HUES6 (cell line): ENCODE measurements at regions not wholly inside any gene's neighbourhood (a gene's known extent, or its start where the extent isn't known, plus 50 kb on each side); places are given as distances from the start of the nearest gene placed in this dataset.

ENCODE experiments used
- H3K27ac ChIP-seq: 2 replicates; pipeline ENCODE4 v1.7.0; 2013; ENCODE audit warnings: low read depth, mild to moderate bottlenecking, low read length, inconsistent platforms
- H3K27me3 ChIP-seq: 2 replicates; pipeline ENCODE4 v1.6.1; 2013; ENCODE audit warnings: low read length; ENCODE audit not compliant: control insufficient read depth, insufficient read depth
- H3K36me3 ChIP-seq: 2 replicates; pipeline ENCODE4 v1.6.1; 2013; ENCODE audit warnings: low read length; ENCODE audit not compliant: control insufficient read depth, insufficient read depth
- H3K4me1 ChIP-seq: 2 replicates; pipeline ENCODE4 v1.6.1; 2013; ENCODE audit warnings: low read length; ENCODE audit not compliant: control insufficient read depth, insufficient read depth
- H3K4me3 ChIP-seq: 2 replicates; pipeline ENCODE4 v1.5.1; 2013; ENCODE audit warnings: low read depth, low read length
- H3K9ac ChIP-seq: one replicate; pipeline ENCODE4 v1.6.1; 2013; ENCODE audit warnings: mild to moderate bottlenecking, low read length
- H3K9me3 ChIP-seq: 2 replicates; pipeline ENCODE4 v1.6.1; 2013; ENCODE audit warnings: low read depth, low read length; ENCODE audit not compliant: control insufficient read depth, insufficient read depth

- no peaks in the 10 kb centered on the region for H3K9me3 ChIP-seq
- no peak overlapping the region for H3K4me3 ChIP-seq
- H3K27ac ChIP-seq, result no peak overlapping the region
- no peaks in the 10 kb centered on the region for H3K4me1 ChIP-seq
- H3K36me3 ChIP-seq, result no peaks in the 10 kb centered on the region
- H3K9ac ChIP-seq, result no peak overlapping the region
- H3K27me3 ChIP-seq, result no peaks in the 10 kb centered on the region
Observed at GRCh38 chr10:10625491-10625890, 392.2 kb upstream of the CELF2 start.

DNA sequence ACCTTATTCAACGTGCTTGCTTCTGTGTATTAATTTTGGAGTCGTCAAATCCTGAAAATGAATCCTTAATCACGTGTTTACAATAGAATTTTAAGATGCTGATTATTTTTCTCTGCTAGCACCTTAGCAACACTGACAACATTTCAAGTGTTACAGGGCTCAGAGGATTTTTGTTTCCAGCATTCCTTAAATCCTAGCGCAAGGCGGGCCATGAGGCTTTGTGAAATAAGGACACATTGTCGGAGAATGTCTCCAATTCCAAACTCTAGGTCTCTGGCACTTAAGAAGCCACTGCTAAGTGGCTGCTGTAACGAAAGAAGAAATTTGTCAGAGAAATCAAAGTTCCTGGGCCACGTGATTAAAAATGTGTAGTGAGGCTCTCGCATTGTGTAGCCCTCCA is 390.9 kb upstream of the CELF2 start:
- H3K4me3 ChIP-seq, result no peak overlapping the region
- H3K9me3 ChIP-seq, result no peaks in the 10 kb centered on the region
- no peaks in the 10 kb centered on the region for H3K4me1 ChIP-seq
- no peak overlapping the region for H3K9ac ChIP-seq
- H3K36me3 ChIP-seq, result no peaks in the 10 kb centered on the region
- H3K27ac ChIP-seq, result no peak overlapping the region
- H3K27me3 ChIP-seq, result no peaks in the 10 kb centered on the region

GRCh38 chr10:10627414-10627813 is 390.3 kb upstream of the CELF2 start:
- no peak overlapping the region for H3K27ac ChIP-seq
- no peak overlapping the region for H3K9ac ChIP-seq
- no peaks in the 10 kb centered on the region for H3K36me3 ChIP-seq
- no peaks in the 10 kb centered on the region for H3K27me3 ChIP-seq
- no peaks in the 10 kb centered on the region for H3K9me3 ChIP-seq
- no peak overlapping the region for H3K4me3 ChIP-seq
- H3K4me1 ChIP-seq, result no peaks in the 10 kb centered on the region

- H3K4me3 ChIP-seq, result no peak overlapping the region
- H3K27me3 ChIP-seq, result no peaks in the 10 kb centered on the region
- no peak overlapping the region for H3K27ac ChIP-seq
- H3K36me3 ChIP-seq, result no peaks in the 10 kb centered on the region
- H3K9me3 ChIP-seq, result no peaks in the 10 kb centered on the region
- no peak overlapping the region for H3K9ac ChIP-seq
- H3K4me1 ChIP-seq, result no peaks in the 10 kb centered on the region
Observed at GRCh38 chr10:10629512-10629911, 388.2 kb upstream of the CELF2 start.

DNA sequence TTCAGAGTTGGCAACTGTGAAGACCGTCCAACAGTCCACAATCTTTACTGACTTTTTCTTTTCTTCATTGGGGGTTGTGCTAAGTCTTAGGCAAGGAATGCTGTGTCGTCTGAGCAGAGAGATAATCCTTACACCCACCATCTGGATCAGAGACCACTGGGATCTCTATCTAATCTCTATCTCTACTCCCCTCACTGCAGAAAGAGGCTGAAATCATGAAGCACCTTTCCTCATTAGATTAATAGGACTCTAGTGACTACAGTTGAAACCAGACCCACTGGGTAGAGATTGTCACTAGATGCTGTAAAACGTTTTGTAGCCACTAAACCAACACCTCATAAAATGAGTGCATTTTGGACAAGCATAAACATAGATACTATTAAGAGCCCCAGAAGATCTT is 387.4 kb upstream of the CELF2 start:
- H3K36me3 ChIP-seq, result no peaks in the 10 kb centered on the region
- H3K4me3 ChIP-seq, result no peak overlapping the region
- no peak overlapping the region for H3K9ac ChIP-seq
- no peaks in the 10 kb centered on the region for H3K4me1 ChIP-seq
- H3K27ac ChIP-seq, result no peak overlapping the region
- no peaks in the 10 kb centered on the region for H3K27me3 ChIP-seq
- no peaks in the 10 kb centered on the region for H3K9me3 ChIP-seq

GRCh38 chr10:10630782-10631181 is 386.9 kb upstream of the CELF2 start:
- H3K4me3 ChIP-seq, result no peak overlapping the region
- no peak overlapping the region for H3K27ac ChIP-seq
- no peak overlapping the region for H3K9ac ChIP-seq
- H3K4me1 ChIP-seq, result no peaks in the 10 kb centered on the region
- no peaks in the 10 kb centered on the region for H3K27me3 ChIP-seq
- no peaks in the 10 kb centered on the region for H3K36me3 ChIP-seq
- H3K9me3 ChIP-seq, result no peaks in the 10 kb centered on the region

DNA sequence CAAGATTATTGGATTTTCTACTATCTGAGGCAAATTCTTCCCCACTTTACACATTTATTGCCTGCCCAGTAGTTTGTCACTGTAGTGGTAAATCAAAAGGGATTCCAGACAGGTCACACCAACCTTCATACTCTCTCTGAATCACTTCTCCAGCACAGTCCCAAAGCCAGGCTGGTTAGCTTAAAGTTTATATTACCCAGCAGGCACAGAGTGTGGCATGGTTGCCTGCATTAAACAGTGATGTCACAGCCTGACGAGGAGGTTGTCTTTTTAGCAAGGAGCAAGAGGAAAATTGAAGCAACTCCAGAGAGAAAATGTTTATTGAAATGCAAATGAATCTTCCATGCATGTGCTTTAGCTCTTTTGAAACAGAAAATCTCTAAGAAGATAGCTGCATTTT is 375.5 kb upstream of the CELF2 start:
- peaks cover 10% of the 10 kb centered on the region for H3K4me1 ChIP-seq
- H3K9me3 ChIP-seq, result no peaks in the 10 kb centered on the region; the same call in 1 of the 2 replicates
- H3K9ac ChIP-seq, result no peak overlapping the region
- no peak overlapping the region for H3K27ac ChIP-seq
- no peaks in the 10 kb centered on the region for H3K36me3 ChIP-seq
- H3K4me3 ChIP-seq, result no peak overlapping the region
- no peaks in the 10 kb centered on the region for H3K27me3 ChIP-seq

- Histone ChIP-seq H3K36me3 (no peaks in the 10 kb centered on the region), H3K4me1 (peaks cover 10% of the 10 kb centered on the region), H3K9me3 (no peaks in the 10 kb centered on the region; the same call in 1 of the 2 replicates), H3K27me3 (no peaks in the 10 kb centered on the region), H3K9ac (no peak overlapping the region), H3K4me3 (no peak overlapping the region), H3K27ac (no peak overlapping the region)
Observed at GRCh38 chr10:10642751-10643150, 374.9 kb upstream of the CELF2 start.

DNA sequence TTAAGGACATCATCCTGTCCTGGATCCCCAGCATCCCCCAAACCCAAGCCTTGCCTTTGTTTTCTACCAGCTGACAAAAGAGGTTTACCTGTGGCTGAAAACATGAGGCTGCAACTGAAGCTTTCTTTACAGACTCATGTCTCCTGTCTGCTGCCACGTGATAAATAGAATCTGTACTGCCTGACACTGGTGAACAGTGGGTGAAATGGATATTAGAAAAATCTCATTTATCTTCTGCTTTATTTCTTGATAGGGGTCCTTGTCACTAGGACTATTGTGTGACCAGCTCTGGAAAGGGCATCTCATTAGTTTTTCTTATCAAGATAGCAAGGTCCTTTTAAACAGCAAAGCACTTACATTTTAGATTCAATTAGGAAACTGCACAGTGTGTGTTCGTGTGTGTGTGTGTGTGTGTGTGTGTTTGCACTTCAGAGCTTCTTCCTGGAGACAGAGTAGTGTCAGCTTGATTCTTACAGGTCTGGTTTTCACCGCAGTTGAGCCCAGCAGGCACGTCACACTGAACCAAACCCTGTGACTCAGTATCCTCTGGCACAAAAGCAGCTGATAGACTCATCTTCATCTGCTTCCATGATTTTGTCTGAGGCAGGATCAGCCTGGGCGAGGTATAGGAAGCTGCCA is 373.5 kb upstream of the CELF2 start:
- Histone ChIP-seq H3K9ac (no peak overlapping the region), H3K4me3 (no peak overlapping the region), H3K36me3 (no peaks in the 10 kb centered on the region), H3K9me3 (peaks cover 2% of the 10 kb centered on the region; the same call in 1 of the 2 replicates), H3K27me3 (no peaks in the 10 kb centered on the region), H3K27ac (no peak overlapping the region), H3K4me1 (peaks cover 10% of the 10 kb centered on the region)

DNA sequence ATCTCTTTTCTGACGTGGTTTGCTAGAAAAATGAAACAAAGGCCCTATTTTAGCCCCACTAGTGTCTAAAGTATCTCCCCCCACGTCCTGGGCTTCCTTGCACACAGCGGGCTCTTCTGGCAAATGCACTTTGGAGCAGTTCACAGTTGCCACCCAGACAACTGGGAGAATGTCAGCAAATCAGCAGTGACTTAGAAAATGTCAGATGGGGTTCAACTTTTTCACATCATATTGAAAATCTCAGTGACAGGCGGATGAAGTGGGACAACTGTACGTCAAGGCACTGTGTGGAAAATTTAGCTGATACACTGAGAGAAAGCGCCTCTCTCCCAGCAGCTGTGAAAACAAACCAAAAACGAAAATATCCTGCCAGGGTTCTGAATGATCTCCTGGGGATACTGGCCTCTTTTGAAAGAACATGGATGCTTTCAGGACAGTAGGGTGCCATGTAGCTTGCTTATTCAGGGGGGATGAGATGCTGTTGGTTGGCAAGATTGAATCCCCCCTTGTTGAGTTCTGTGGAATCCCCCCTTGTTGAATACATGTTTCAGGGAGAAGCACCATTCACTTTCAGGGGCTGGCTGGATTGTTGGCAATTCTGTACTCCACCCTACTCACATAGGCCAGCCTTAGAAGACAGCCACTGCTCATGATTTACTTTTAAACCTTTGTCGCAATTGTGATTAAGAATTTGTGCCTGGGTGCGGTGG is 372.8 kb upstream of the CELF2 start:
- Histone ChIP-seq H3K27me3 (no peaks in the 10 kb centered on the region), H3K9me3 (peaks cover 6% of the 10 kb centered on the region; the same call in 1 of the 2 replicates), H3K36me3 (no peaks in the 10 kb centered on the region), H3K4me1 (peaks cover 10% of the 10 kb centered on the region), H3K27ac (no peak overlapping the region), H3K4me3 (no peak overlapping the region), H3K9ac (no peak overlapping the region)

DNA sequence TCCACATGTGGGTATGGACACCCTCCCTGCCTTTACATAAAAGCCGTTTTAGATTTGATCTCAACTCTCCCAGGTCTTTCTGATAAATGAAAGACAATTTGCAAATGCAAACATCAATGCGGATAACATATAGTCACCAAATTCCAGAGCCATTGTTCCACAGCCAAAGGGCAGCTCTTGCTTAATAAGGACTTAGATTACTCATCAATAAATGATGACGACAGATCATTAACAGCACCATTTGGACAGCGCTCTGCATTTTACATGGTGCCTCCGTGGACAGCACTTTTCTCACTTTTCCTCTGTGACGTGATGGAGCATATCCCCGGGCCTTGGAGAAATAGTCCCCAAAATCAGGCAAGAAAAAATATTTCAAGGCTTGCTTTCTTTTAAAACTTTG is 370.3 kb upstream of the CELF2 start:
- Histone ChIP-seq H3K27me3 (no peaks in the 10 kb centered on the region), H3K27ac (no peak overlapping the region), H3K36me3 (no peaks in the 10 kb centered on the region), H3K9me3 (peaks cover 11% of the 10 kb centered on the region; the same call in 1 of the 2 replicates), H3K4me1 (peaks cover 8% of the 10 kb centered on the region), H3K4me3 (no peak overlapping the region), H3K9ac (no peak overlapping the region)
